Endothelial cell of umbilical vein (primary cell): ENCODE measurements at regions not wholly inside any gene's neighbourhood (a gene's known extent, or its start where the extent isn't known, plus 50 kb on each side); places are given as distances from the start of the nearest gene placed in this dataset.

Experiments used
- BruUV-seq: library from RNA; stranded (reverse); fragments of 400-500 nt; replicated peaks from 2 replicates; lab custom pipeline; 2021; lab: Mats Ljungman, UMichigan
- CTCF ChIA-PET: fragments of 300-600, 350-600 bp; sonication (Branson Sonifier 250); formaldehyde crosslinking; loops from one replicate; lab custom pipeline; 2021; ENCODE audit warnings: antibody characterized with exemption, inconsistent platforms; lab: Charles Lee
- POLR2A ChIA-PET: fragments of 300-600, 350-600 bp; sonication (Branson Sonifier 250); formaldehyde crosslinking; loops from one replicate; lab custom pipeline; 2021; ENCODE audit warnings: antibody characterized with exemption, inconsistent platforms; lab: Charles Lee
- DNase-seq: peaks from one replicate; pipeline ENCODE4 v3.0.0-alpha.2; 2011; ENCODE audit warnings: low read depth, low spot score
- FAIRE-seq: peaks from 2 replicates; lab custom pipeline; 2011; peaks lifted over from hg19 to GRCh38; lab: Jason Lieb, UNC
- H2AFZ ChIP-seq: 2 replicates; pipeline ENCODE4 v1.6.0; 2012; ENCODE audit warnings: low read depth, low read length, control low read depth, inconsistent platforms
- H3K27ac ChIP-seq: 2 replicates; pipeline ENCODE4 v1.5.1; 2011; ENCODE audit warnings: low read depth, mild to moderate bottlenecking, control low read depth, low read length, moderate library complexity; ENCODE audit not compliant: insufficient read depth
- H3K27me3 ChIP-seq, 2 experiments: 2 replicates each; pipeline versions ENCODE4 v1.6.0 to v1.6.1; 2011; ENCODE audit warnings: low read length in 2 of 2, mixed read lengths in 1 of 2; ENCODE audit not compliant: control insufficient read depth in 2 of 2, insufficient read depth in 2 of 2
- H3K36me3 ChIP-seq, 2 experiments: 2 replicates in 1 of 2; 3 replicates in 1 of 2; pipeline ENCODE4 v1.5.1; 2011; ENCODE audit warnings: low read length in 2 of 2, mild to moderate bottlenecking in 1 of 2, moderate library complexity in 1 of 2; ENCODE audit not compliant: control insufficient read depth in 2 of 2, insufficient read depth in 2 of 2; ENCODE audit errors: extremely low read depth in 1 of 2
- H3K4me1 ChIP-seq: 3 replicates; pipeline ENCODE4 v1.5.1; 2011; ENCODE audit warnings: mild to moderate bottlenecking, low read length; ENCODE audit not compliant: control insufficient read depth, insufficient read depth; ENCODE audit errors: extremely low read depth
- H3K4me2 ChIP-seq: 2 replicates; pipeline ENCODE4 v1.6.1; 2011; ENCODE audit warnings: low read length, control low read depth, mixed read lengths; ENCODE audit not compliant: insufficient read depth
- H3K4me3 ChIP-seq, 3 experiments: fragments of 200-600 bp in 1 of 3; sonication (generic), shearing (Covaris generic) in 1 of 3; replicated peaks in 1 of 3; 2 replicates each; pipeline ENCODE4 v1.5.1; 2011 to 2016; ENCODE audit warnings: control low read depth in 3 of 3, low read length in 3 of 3, mild to moderate bottlenecking in 2 of 3, inconsistent platforms in 1 of 3, low read depth in 1 of 3, moderate library complexity in 1 of 3; ENCODE audit not compliant: insufficient read depth in 1 of 3
- H3K79me2 ChIP-seq: 2 replicates; pipeline ENCODE4 v1.6.0; 2012; ENCODE audit warnings: low read length, inconsistent platforms; ENCODE audit not compliant: control insufficient read depth, insufficient read depth
- H3K9ac ChIP-seq: replicated peaks from 2 replicates; pipeline ENCODE3; 2011; ENCODE audit warnings: low read length, control low read depth; ENCODE audit not compliant: insufficient read depth; ENCODE audit errors: extremely low read depth
- H3K9me1 ChIP-seq: replicated peaks from 3 replicates; pipeline ENCODE4 v1.6.0; 2011; ENCODE audit warnings: mild to moderate bottlenecking, low read length; ENCODE audit not compliant: control insufficient read depth, insufficient read depth; ENCODE audit errors: extremely low read depth
- H3K9me3 ChIP-seq: replicated peaks from 2 replicates; pipeline ENCODE4 v1.5.1; 2012; ENCODE audit warnings: low read length, inconsistent platforms; ENCODE audit not compliant: control insufficient read depth, insufficient read depth
- H4K20me1 ChIP-seq: replicated peaks from 2 replicates; pipeline ENCODE3; 2011; ENCODE audit warnings: mild to moderate bottlenecking, low read length; ENCODE audit not compliant: control insufficient read depth, insufficient read depth; ENCODE audit errors: extremely low read depth
- EZH2 ChIP-seq: IDR thresholded peaks from 2 replicates; pipeline ENCODE4 v1.6.1; 2012; ENCODE audit warnings: borderline replicate concordance, low read depth, mild to moderate bottlenecking, moderate library complexity, low read length, inconsistent platforms; ENCODE audit not compliant: severe bottlenecking
- GATA2 ChIP-seq: IDR thresholded peaks from 2 replicates; pipeline ENCODE4 v1.7.0; 2011; ENCODE audit warnings: low read depth, mild to moderate bottlenecking, moderate library complexity, mixed read lengths, low read length; ENCODE audit not compliant: insufficient read length, insufficient read depth
- JUN ChIP-seq: IDR thresholded peaks from 2 replicates; pipeline ENCODE4 v1.6.1; 2011; ENCODE audit warnings: borderline replicate concordance, low read depth; ENCODE audit not compliant: insufficient read length, insufficient read depth
- POLR2A ChIP-seq: IDR thresholded peaks from 2 replicates; pipeline ENCODE4 v1.6.1; 2012; ENCODE audit warnings: low read depth, mild to moderate bottlenecking, control low read depth, low read length
- POLR2AphosphoS5 ChIP-seq: IDR thresholded peaks from 2 replicates; pipeline ENCODE4 v1.6.1; 2012; ENCODE audit warnings: low read depth, mild to moderate bottlenecking, control low read depth, low read length, moderate library complexity; ENCODE audit not compliant: insufficient read depth
- dilution Hi-C: fragments of 300-500 bp; cut with MboI; formaldehyde crosslinking; loops from one replicate; pipeline ENCODE4 v1.15.0; 2019; ENCODE audit warnings: low sequenced_read_pairs; ENCODE audit not compliant: extremely low pct_ligation_motif_present
- intact Hi-C: fragments of 100-400 bp; cut with micrococcal nuclease; formaldehyde crosslinking; loops from one replicate; pipeline ENCODE4 v1.10.0; 2022
- TF ChIP-seq, protein P1 (sequence below): IDR thresholded peaks from 2 replicates; pipeline ENCODE4 v1.6.1; 2011; ENCODE audit not compliant: insufficient read depth, insufficient read length
- TF ChIP-seq, protein P2 (sequence below), 2 donors: IDR thresholded peaks; 1 replicate in 1 of 2; 2 replicates in 1 of 2; pipeline ENCODE4 v1.5.1; 2011; ENCODE audit warnings: low read length in 2 of 2, mild to moderate bottlenecking in 2 of 2, moderate library complexity in 2 of 2, control low read depth in 1 of 2, inconsistent platforms in 1 of 2, low read depth in 1 of 2; ENCODE audit not compliant: insufficient read depth in 1 of 2; ENCODE audit errors: extremely low read depth in 1 of 2

DNA sequence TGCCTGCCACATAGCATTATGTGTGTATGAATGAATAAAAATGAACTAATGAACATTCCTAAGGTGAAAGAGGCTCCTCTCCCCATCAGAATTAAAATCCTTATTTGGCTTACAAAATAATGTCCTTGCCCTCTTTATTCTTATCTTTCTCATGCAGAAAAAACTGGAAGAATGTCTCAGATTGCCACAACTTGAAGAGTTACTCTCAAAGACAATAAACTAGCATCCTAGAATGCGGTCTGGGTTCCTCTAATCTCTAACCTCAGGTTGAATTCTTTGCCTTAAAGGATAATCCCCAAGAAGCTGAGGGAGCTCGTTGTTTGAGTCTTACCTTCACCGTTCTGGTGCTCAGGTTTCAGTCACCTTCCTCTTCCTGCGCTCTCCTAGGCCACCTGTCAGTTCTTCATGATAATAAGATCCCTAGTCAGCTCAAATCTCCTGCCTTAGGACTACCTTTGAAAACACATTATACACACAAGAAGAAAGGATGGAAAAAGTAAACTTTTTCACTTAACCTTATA, 147.1 kb downstream of the PHLDA1 start:
- no peak overlapping the region for H3K9ac ChIP-seq
- H3K36me3 ChIP-seq: no peaks in the 10 kb centered on the region
- intact Hi-C loops: no loop called here
- no peak overlapping the region for H3K4me3 ChIP-seq
- H4K20me1 ChIP-seq: no peaks in the 10 kb centered on the region
- FAIRE-seq (no peak), DNase-seq (no peak)
- no peak overlapping the region for H3K4me2 ChIP-seq
- ChIA-PET CTCF (interaction anchor here (1.1 kb wide), 1 partner anchor 19 kb away, joined by 3 read pairs; no protein-coding TSS in a partner anchor), POLR2A (interaction anchor here (0.9 kb wide), 1 partner anchor 147 kb away, joined by 3 read pairs; the partner anchor contains the start of gene PHLDA1)
- H2AFZ ChIP-seq: no peak overlapping the region
- no peaks in the 10 kb centered on the region for H3K9me1 ChIP-seq
- H3K27ac ChIP-seq: no peak overlapping the region
- no peaks in the 10 kb centered on the region for H3K9me3 ChIP-seq
- dilution Hi-C loops: no loop called here
- TF ChIP-seq EZH2: no peak
- no peak for TF ChIP-seq POLR2A
- TF ChIP-seq, protein P1, sequence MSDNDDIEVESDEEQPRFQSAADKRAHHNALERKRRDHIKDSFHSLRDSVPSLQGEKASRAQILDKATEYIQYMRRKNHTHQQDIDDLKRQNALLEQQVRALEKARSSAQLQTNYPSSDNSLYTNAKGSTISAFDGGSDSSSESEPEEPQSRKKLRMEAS: no peak
- no peak for TF ChIP-seq JUN
- TF ChIP-seq, protein P2, sequence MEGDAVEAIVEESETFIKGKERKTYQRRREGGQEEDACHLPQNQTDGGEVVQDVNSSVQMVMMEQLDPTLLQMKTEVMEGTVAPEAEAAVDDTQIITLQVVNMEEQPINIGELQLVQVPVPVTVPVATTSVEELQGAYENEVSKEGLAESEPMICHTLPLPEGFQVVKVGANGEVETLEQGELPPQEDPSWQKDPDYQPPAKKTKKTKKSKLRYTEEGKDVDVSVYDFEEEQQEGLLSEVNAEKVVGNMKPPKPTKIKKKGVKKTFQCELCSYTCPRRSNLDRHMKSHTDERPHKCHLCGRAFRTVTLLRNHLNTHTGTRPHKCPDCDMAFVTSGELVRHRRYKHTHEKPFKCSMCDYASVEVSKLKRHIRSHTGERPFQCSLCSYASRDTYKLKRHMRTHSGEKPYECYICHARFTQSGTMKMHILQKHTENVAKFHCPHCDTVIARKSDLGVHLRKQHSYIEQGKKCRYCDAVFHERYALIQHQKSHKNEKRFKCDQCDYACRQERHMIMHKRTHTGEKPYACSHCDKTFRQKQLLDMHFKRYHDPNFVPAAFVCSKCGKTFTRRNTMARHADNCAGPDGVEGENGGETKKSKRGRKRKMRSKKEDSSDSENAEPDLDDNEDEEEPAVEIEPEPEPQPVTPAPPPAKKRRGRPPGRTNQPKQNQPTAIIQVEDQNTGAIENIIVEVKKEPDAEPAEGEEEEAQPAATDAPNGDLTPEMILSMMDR (IDR thresholded peaks at IDR 0.05; ENCODE audit: extremely low read depth in 1 of 2, insufficient read depth in 1 of 2, low read depth in 1 of 2, low read length in 2 of 2): no peak
- no peaks in the 10 kb centered on the region for H3K79me2 ChIP-seq
- no peaks in the 10 kb centered on the region for H3K4me1 ChIP-seq
- peaks cover 0 to 1% of the 10 kb centered on the region in 2 experiments for H3K27me3 ChIP-seq
- BruUV-seq: no TSS peak

DNA sequence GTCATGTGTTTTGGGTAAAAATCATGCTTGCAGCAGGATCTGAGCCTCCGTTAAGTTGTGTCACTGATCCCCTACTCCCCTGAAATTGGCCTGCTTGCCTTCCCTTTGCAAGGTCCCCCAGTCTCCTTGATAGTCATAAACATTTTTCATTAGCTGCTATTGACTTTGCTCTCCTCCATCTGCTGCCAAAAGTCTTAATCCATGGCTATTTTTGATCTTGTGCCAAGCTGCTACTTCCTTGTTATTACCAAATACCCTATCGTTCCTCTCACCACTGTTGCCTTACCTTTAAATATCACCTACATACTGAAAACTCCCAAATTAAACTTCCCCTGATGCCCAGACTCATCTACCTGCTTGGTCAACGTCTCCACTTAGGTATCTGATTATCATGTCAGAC, 148.3 kb downstream of the PHLDA1 start:
- intact Hi-C loops (no loop called here), dilution Hi-C loops (no loop called here)
- DNase-seq (no peak), FAIRE-seq (no peak)
- Histone ChIP-seq H3K4me1 (peaks cover 1% of the 10 kb centered on the region), H4K20me1 (no peaks in the 10 kb centered on the region), H3K9me1 (no peaks in the 10 kb centered on the region), H3K36me3 (no peaks in the 10 kb centered on the region), H3K27me3 (peaks cover 0 to 1% of the 10 kb centered on the region in 2 experiments), H3K9ac (no peak overlapping the region), H3K27ac (no peak overlapping the region), H3K79me2 (no peaks in the 10 kb centered on the region), H2AFZ (no peak overlapping the region), H3K9me3 (no peaks in the 10 kb centered on the region), H3K4me2 (no peak overlapping the region), H3K4me3 (no peak overlapping the region)
- CTCF ChIA-PET: interaction anchor here (1.5 kb wide), 1 partner anchor 25 kb away, joined by 7 read pairs; no protein-coding TSS in a partner anchor
- POLR2A ChIA-PET: no interaction called here
- BruUV-seq: no TSS peak
- TF ChIP-seq POLR2AphosphoS5 (no peak), JUN (no peak), EZH2 (no peak), GATA2 (no peak)
- TF ChIP-seq, protein P2 (IDR thresholded peaks at IDR 0.05; ENCODE audit: extremely low read depth in 1 of 2, insufficient read depth in 1 of 2, low read depth in 1 of 2, low read length in 2 of 2): no peak
- TF ChIP-seq, protein P1: no peak
